ENCODE measurements at regions not wholly inside any gene's neighbourhood (a gene's known extent, or its start where the extent isn't known, plus 50 kb on each side); places are given as distances from the start of the nearest gene placed in this dataset.

DNA sequence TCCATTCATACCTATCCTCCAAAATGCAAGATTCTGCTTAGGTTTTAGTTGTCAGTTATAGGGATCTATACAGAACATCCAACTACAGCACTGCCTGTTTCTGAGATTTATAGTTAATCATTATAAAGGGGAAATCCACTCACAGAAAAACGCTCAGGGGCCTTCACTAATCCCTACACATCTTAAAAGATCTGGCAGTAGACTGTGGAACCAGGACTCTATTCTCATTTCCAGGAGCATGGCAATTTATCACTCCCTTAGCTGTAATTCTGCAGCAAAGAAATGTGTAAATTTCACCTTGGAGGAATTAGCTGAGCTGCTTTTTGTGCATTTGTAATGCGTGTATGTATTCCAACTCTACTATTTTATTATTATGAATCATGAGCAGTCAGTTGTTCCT, 1128.1 kb upstream of the PRR20A start:
- Histone ChIP-seq H3K9ac (ENCODE audit: low read length) (no peak overlapping the region), H3K4me2 (ENCODE audit: low read length) (no peak overlapping the region), H3K27ac (ENCODE audit: low read length) (no peak overlapping the region), H3K9me3 (ENCODE audit: low read length) (no peaks in the 10 kb centered on the region), H4K20me1 (ENCODE audit: insufficient read depth) (no peaks in the 10 kb centered on the region), H3K36me3 (ENCODE audit: insufficient read depth, low read length) (no peaks in the 10 kb centered on the region), H3F3A (ENCODE audit: insufficient read depth, low read length, poor library complexity, severe bottlenecking) (no peaks in the 10 kb centered on the region), H3K27me3 (ENCODE audit: insufficient read depth, low read depth, low read length) (no peaks in the 10 kb centered on the region), H3K79me2 (replicated peaks; ENCODE audit: insufficient read depth, low read length) (no peaks in the 10 kb centered on the region), H2AFZ (ENCODE audit: low read depth, low read length) (no peak overlapping the region), H3K4me3 (ENCODE audit: low read length) (no peak overlapping the region), H3K9me2 (ENCODE audit: insufficient read depth, low read length) (no peaks in the 10 kb centered on the region)
- TF ChIP-seq, protein P1, sequence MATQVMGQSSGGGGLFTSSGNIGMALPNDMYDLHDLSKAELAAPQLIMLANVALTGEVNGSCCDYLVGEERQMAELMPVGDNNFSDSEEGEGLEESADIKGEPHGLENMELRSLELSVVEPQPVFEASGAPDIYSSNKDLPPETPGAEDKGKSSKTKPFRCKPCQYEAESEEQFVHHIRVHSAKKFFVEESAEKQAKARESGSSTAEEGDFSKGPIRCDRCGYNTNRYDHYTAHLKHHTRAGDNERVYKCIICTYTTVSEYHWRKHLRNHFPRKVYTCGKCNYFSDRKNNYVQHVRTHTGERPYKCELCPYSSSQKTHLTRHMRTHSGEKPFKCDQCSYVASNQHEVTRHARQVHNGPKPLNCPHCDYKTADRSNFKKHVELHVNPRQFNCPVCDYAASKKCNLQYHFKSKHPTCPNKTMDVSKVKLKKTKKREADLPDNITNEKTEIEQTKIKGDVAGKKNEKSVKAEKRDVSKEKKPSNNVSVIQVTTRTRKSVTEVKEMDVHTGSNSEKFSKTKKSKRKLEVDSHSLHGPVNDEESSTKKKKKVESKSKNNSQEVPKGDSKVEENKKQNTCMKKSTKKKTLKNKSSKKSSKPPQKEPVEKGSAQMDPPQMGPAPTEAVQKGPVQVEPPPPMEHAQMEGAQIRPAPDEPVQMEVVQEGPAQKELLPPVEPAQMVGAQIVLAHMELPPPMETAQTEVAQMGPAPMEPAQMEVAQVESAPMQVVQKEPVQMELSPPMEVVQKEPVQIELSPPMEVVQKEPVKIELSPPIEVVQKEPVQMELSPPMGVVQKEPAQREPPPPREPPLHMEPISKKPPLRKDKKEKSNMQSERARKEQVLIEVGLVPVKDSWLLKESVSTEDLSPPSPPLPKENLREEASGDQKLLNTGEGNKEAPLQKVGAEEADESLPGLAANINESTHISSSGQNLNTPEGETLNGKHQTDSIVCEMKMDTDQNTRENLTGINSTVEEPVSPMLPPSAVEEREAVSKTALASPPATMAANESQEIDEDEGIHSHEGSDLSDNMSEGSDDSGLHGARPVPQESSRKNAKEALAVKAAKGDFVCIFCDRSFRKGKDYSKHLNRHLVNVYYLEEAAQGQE (IDR thresholded peaks at IDR 0.05; ENCODE audit: borderline replicate concordance), result no peak
- no peak for TF ChIP-seq EZH2 (IDR thresholded peaks at IDR 0.05; ENCODE audit: borderline replicate concordance, insufficient read depth, low read length, poor library complexity, severe bottlenecking)
- TF ChIP-seq EP300 (conservative IDR thresholded peaks at IDR 0.05; ENCODE audit: poor library complexity, severe bottlenecking), result no peak
- TF ChIP-seq CTCF (IDR thresholded peaks at IDR 0.05; ENCODE audit: poor library complexity, severe bottlenecking), result no peak

DNA sequence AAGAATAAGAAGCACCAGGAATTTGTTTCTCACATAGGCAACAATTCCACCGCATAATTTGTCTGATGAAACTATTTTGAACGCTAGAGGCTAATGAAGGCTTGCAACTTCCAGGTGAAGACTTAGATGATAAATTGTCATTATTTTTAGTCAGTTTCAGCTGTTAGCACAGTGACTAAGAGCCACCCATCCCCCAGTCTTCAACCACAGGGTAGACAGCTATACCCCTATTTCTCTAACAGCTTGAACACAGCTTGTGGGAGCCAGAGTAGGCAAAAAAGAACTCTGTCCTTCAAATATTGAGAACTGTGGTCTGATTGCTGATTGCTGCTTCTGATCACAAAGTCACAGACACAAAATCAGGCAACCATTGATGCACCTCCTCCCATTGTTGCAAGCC, 1124.8 kb upstream of the PRR20A start:
- Histone ChIP-seq H3K9ac (ENCODE audit: low read length) (no peak overlapping the region), H3K36me3 (ENCODE audit: insufficient read depth, low read length) (no peaks in the 10 kb centered on the region), H3K79me2 (replicated peaks; ENCODE audit: insufficient read depth, low read length) (no peaks in the 10 kb centered on the region), H3K9me2 (ENCODE audit: insufficient read depth, low read length) (no peaks in the 10 kb centered on the region), H3K4me3 (ENCODE audit: low read length) (no peak overlapping the region), H3K9me3 (ENCODE audit: low read length) (no peaks in the 10 kb centered on the region), H3F3A (ENCODE audit: insufficient read depth, low read length, poor library complexity, severe bottlenecking) (no peaks in the 10 kb centered on the region), H3K27ac (ENCODE audit: low read length) (no peak overlapping the region), H4K20me1 (ENCODE audit: insufficient read depth) (no peaks in the 10 kb centered on the region), H2AFZ (ENCODE audit: low read depth, low read length) (no peak overlapping the region), H3K27me3 (ENCODE audit: insufficient read depth, low read depth, low read length) (no peaks in the 10 kb centered on the region), H3K4me2 (ENCODE audit: low read length) (no peak overlapping the region)
- TF ChIP-seq EP300 (conservative IDR thresholded peaks at IDR 0.05; ENCODE audit: poor library complexity, severe bottlenecking) (no peak), SMC3 (conservative IDR thresholded peaks at IDR 0.05; ENCODE audit: poor library complexity) (no peak), EZH2 (IDR thresholded peaks at IDR 0.05; ENCODE audit: borderline replicate concordance, insufficient read depth, low read length, poor library complexity, severe bottlenecking) (no peak), TAF1 (IDR thresholded peaks at IDR 0.05; ENCODE audit: low read depth) (no peak), CTCF (IDR thresholded peaks at IDR 0.05; ENCODE audit: poor library complexity, severe bottlenecking) (no peak)
- TF ChIP-seq, protein P1 (IDR thresholded peaks at IDR 0.05; ENCODE audit: borderline replicate concordance), result no peak
